ENCODE measurements at regions not wholly inside any gene's neighbourhood (a gene's known extent, or its start where the extent isn't known, plus 50 kb on each side); places are given as distances from the start of the nearest gene placed in this dataset.

GRCh38 chr3:6078436-6078835 lies 782.5 kb upstream of the GRM7 start:
- DNase-seq (ENCODE audit: low read depth) (no peak), FAIRE-seq (no peak)
- no peak overlapping the region for H3K27ac Mint-ChIP-seq (ENCODE audit: unreplicated experiment)
- Histone ChIP-seq H3K9ac (ENCODE audit: low read length) (no peak overlapping the region), H3K27me3 (ENCODE audit: insufficient read depth, low read length) (no peaks in the 10 kb centered on the region), H3K4me1 (ENCODE audit: insufficient read depth, low read length) (no peaks in the 10 kb centered on the region), H3K36me3 (ENCODE audit: insufficient read depth, low read length) (no peaks in the 10 kb centered on the region), H3K9me3 (ENCODE audit: insufficient read depth, low read depth, low read length) (no peaks in the 10 kb centered on the region), H4K20me1 (ENCODE audit: insufficient read depth, low read length) (no peaks in the 10 kb centered on the region), H3K4me3 (ENCODE audit: insufficient read depth, low read depth, low read length) (no peak overlapping the region), H3K79me2 (ENCODE audit: insufficient read depth, low read length) (no peaks in the 10 kb centered on the region), H3K27ac (ENCODE audit: low read depth, low read length) (no peak overlapping the region), H2AFZ (ENCODE audit: low read depth, low read length) (no peak overlapping the region), H3K4me2 (ENCODE audit: low read length) (no peak overlapping the region)
- no peak overlapping the region for H3K4me3 Mint-ChIP-seq (ENCODE audit: unreplicated experiment)
- H3K4me1 Mint-ChIP-seq (ENCODE audit: low read depth, unreplicated experiment), result no peaks in the 10 kb centered on the region
- no peak for TF ChIP-seq EZH2 (IDR thresholded peaks at IDR 0.05; ENCODE audit: insufficient read depth, low read length)
- TF ChIP-seq CTCF (IDR thresholded peaks at IDR 0.05; ENCODE audit: insufficient read depth, low read depth, low read length), result no peak
- no peaks in the 10 kb centered on the region for H3K27me3 Mint-ChIP-seq (ENCODE audit: low read depth, unreplicated experiment)
- no peaks in the 10 kb centered on the region for H3K36me3 Mint-ChIP-seq (ENCODE audit: low read depth, unreplicated experiment)
- H3K9me3 Mint-ChIP-seq (ENCODE audit: unreplicated experiment), result peaks cover 5% of the 10 kb centered on the region

- Histone ChIP-seq H3K4me1 (ENCODE audit: insufficient read depth, low read length) (no peaks in the 10 kb centered on the region), H3K4me3 (ENCODE audit: insufficient read depth, low read depth, low read length) (no peak overlapping the region), H3K27me3 (ENCODE audit: insufficient read depth, low read length) (no peaks in the 10 kb centered on the region), H3K9me3 (ENCODE audit: insufficient read depth, low read depth, low read length) (no peaks in the 10 kb centered on the region), H3K4me2 (ENCODE audit: low read length) (no peak overlapping the region), H3K9ac (ENCODE audit: low read length) (no peak overlapping the region), H2AFZ (ENCODE audit: low read depth, low read length) (no peak overlapping the region), H3K36me3 (ENCODE audit: insufficient read depth, low read length) (no peaks in the 10 kb centered on the region), H3K27ac (ENCODE audit: low read depth, low read length) (no peak overlapping the region), H4K20me1 (ENCODE audit: insufficient read depth, low read length) (no peaks in the 10 kb centered on the region), H3K79me2 (ENCODE audit: insufficient read depth, low read length) (no peaks in the 10 kb centered on the region)
- TF ChIP-seq EZH2 (IDR thresholded peaks at IDR 0.05; ENCODE audit: insufficient read depth, low read length), result no peak
- Mint-ChIP-seq H3K9me3 (ENCODE audit: unreplicated experiment) (peaks cover under 1% of the 10 kb centered on the region), H3K4me1 (ENCODE audit: low read depth, unreplicated experiment) (no peaks in the 10 kb centered on the region), H3K4me3 (ENCODE audit: unreplicated experiment) (no peak overlapping the region), H3K27ac (ENCODE audit: unreplicated experiment) (no peak overlapping the region), H3K27me3 (ENCODE audit: low read depth, unreplicated experiment) (no peaks in the 10 kb centered on the region), H3K36me3 (ENCODE audit: low read depth, unreplicated experiment) (no peaks in the 10 kb centered on the region)
- FAIRE-seq, result no peak
- DNase-seq (ENCODE audit: low read depth), result no peak
These were observed 781.9 kb upstream of the GRM7 start for GRCh38 chr3:6079011-6079410.

- H2AFZ ChIP-seq (ENCODE audit: low read depth, low read length), result no peak overlapping the region
- no peaks in the 10 kb centered on the region for H3K27me3 ChIP-seq (ENCODE audit: insufficient read depth, low read length)
- H3K9ac ChIP-seq (ENCODE audit: low read length), result no peak overlapping the region
- Mint-ChIP-seq H3K27me3 (ENCODE audit: low read depth, unreplicated experiment) (no peaks in the 10 kb centered on the region), H3K4me1 (ENCODE audit: low read depth, unreplicated experiment) (no peaks in the 10 kb centered on the region), H3K27ac (ENCODE audit: unreplicated experiment) (no peak overlapping the region), H3K4me3 (ENCODE audit: unreplicated experiment) (no peak overlapping the region), H3K9me3 (ENCODE audit: unreplicated experiment) (no peaks in the 10 kb centered on the region), H3K36me3 (ENCODE audit: low read depth, unreplicated experiment) (no peaks in the 10 kb centered on the region)
- H3K4me2 ChIP-seq (ENCODE audit: low read length), result no peak overlapping the region
- no peaks in the 10 kb centered on the region for H3K36me3 ChIP-seq (ENCODE audit: insufficient read depth, low read length)
- H3K27ac ChIP-seq (ENCODE audit: low read depth, low read length), result no peak overlapping the region
- DNase-seq (ENCODE audit: low read depth), result no peak
- H3K4me1 ChIP-seq (ENCODE audit: insufficient read depth, low read length), result no peaks in the 10 kb centered on the region
- no peaks in the 10 kb centered on the region for H3K9me3 ChIP-seq (ENCODE audit: insufficient read depth, low read depth, low read length)
- no peaks in the 10 kb centered on the region for H3K79me2 ChIP-seq (ENCODE audit: insufficient read depth, low read length)
- TF ChIP-seq CTCF (IDR thresholded peaks at IDR 0.05; ENCODE audit: insufficient read depth, low read depth, low read length) (no peak), EZH2 (IDR thresholded peaks at IDR 0.05; ENCODE audit: insufficient read depth, low read length) (no peak)
- no peak overlapping the region for H3K4me3 ChIP-seq (ENCODE audit: insufficient read depth, low read depth, low read length)
- FAIRE-seq, result no peak
- no peaks in the 10 kb centered on the region for H4K20me1 ChIP-seq (ENCODE audit: insufficient read depth, low read length)
These were observed 781.2 kb upstream of the GRM7 start for GRCh38 chr3:6079561-6080179.
